ENCODE measurements at regions not wholly inside any gene's neighbourhood (a gene's known extent, or its start where the extent isn't known, plus 50 kb on each side); places are given as distances from the start of the nearest gene placed in this dataset.

GRCh38 chr15:39454189-39454986 lies 126.5 kb upstream of the THBS1 start:
- Histone ChIP-seq H3K4me2 (ENCODE audit: low read depth, low read length, poor library complexity, severe bottlenecking) (no peak overlapping the region), H2AFZ (ENCODE audit: low read depth, low read length, severe bottlenecking) (no peak overlapping the region), H3K79me2 (ENCODE audit: insufficient read depth, low read length) (no peaks in the 10 kb centered on the region), H3K27ac (ENCODE audit: low read depth, low read length) (no peak overlapping the region), H3K9me2 (replicated peaks; ENCODE audit: insufficient read depth, low read length) (no peaks in the 10 kb centered on the region), H4K20me1 (ENCODE audit: low read depth, low read length) (no peaks in the 10 kb centered on the region), H3K4me3 (ENCODE audit: insufficient read depth, low read length, poor library complexity, severe bottlenecking) (no peak overlapping the region), H3K9ac (ENCODE audit: low read length) (no peak overlapping the region), H3K27me3 (ENCODE audit: low read length) (no peaks in the 10 kb centered on the region), H3F3A (ENCODE audit: insufficient read depth) (no peaks in the 10 kb centered on the region), H3K9me3 (ENCODE audit: insufficient read depth, low read length) (no peaks in the 10 kb centered on the region), H3K36me3 (ENCODE audit: low read length) (no peaks in the 10 kb centered on the region)
- no peak for TF ChIP-seq EZH2phosphoT487 (conservative IDR thresholded peaks at IDR 0.05; ENCODE audit: low read length)
- TF ChIP-seq CTCF (IDR thresholded peaks at IDR 0.05; ENCODE audit: insufficient read depth, low read length, poor library complexity, severe bottlenecking), result no peak

- no peaks in the 10 kb centered on the region for H3K27me3 ChIP-seq (ENCODE audit: low read length)
- no peaks in the 10 kb centered on the region for H3K9me2 ChIP-seq (replicated peaks; ENCODE audit: insufficient read depth, low read length)
- no peak overlapping the region for H3K4me2 ChIP-seq (ENCODE audit: low read depth, low read length, poor library complexity, severe bottlenecking)
- H3K36me3 ChIP-seq (ENCODE audit: low read length), result no peaks in the 10 kb centered on the region
- TF ChIP-seq EZH2phosphoT487 (conservative IDR thresholded peaks at IDR 0.05; ENCODE audit: low read length) (no peak), CTCF (IDR thresholded peaks at IDR 0.05; ENCODE audit: insufficient read depth, low read length, poor library complexity, severe bottlenecking) (no peak)
- H2AFZ ChIP-seq (ENCODE audit: low read depth, low read length, severe bottlenecking), result no peak overlapping the region
- H3K79me2 ChIP-seq (ENCODE audit: insufficient read depth, low read length), result no peaks in the 10 kb centered on the region
- no peaks in the 10 kb centered on the region for H3F3A ChIP-seq (ENCODE audit: insufficient read depth)
- H4K20me1 ChIP-seq (ENCODE audit: low read depth, low read length), result no peaks in the 10 kb centered on the region
- no peaks in the 10 kb centered on the region for H3K9me3 ChIP-seq (ENCODE audit: insufficient read depth, low read length)
- no peak overlapping the region for H3K27ac ChIP-seq (ENCODE audit: low read depth, low read length)
- no peak overlapping the region for H3K9ac ChIP-seq (ENCODE audit: low read length)
- H3K4me3 ChIP-seq (ENCODE audit: insufficient read depth, low read length, poor library complexity, severe bottlenecking), result no peak overlapping the region
Observed at GRCh38 chr15:39455471-39455991, 125.3 kb upstream of the THBS1 start.

GRCh38 chr15:39456159-39456558 lies 124.7 kb upstream of the THBS1 start:
- Histone ChIP-seq H3F3A (ENCODE audit: insufficient read depth) (no peaks in the 10 kb centered on the region), H3K9me3 (ENCODE audit: insufficient read depth, low read length) (no peaks in the 10 kb centered on the region), H3K4me3 (ENCODE audit: insufficient read depth, low read length, poor library complexity, severe bottlenecking) (no peak overlapping the region), H3K36me3 (ENCODE audit: low read length) (no peaks in the 10 kb centered on the region), H3K27ac (ENCODE audit: low read depth, low read length) (no peak overlapping the region), H3K4me2 (ENCODE audit: low read depth, low read length, poor library complexity, severe bottlenecking) (no peak overlapping the region), H2AFZ (ENCODE audit: low read depth, low read length, severe bottlenecking) (no peak overlapping the region), H3K9ac (ENCODE audit: low read length) (no peak overlapping the region), H3K27me3 (ENCODE audit: low read length) (no peaks in the 10 kb centered on the region), H4K20me1 (ENCODE audit: low read depth, low read length) (no peaks in the 10 kb centered on the region), H3K9me2 (replicated peaks; ENCODE audit: insufficient read depth, low read length) (no peaks in the 10 kb centered on the region), H3K79me2 (ENCODE audit: insufficient read depth, low read length) (no peaks in the 10 kb centered on the region)
- TF ChIP-seq CTCF (IDR thresholded peaks at IDR 0.05; ENCODE audit: insufficient read depth, low read length, poor library complexity, severe bottlenecking) (no peak), EZH2phosphoT487 (conservative IDR thresholded peaks at IDR 0.05; ENCODE audit: low read length) (no peak)

Measured in SU-DHL-6 (cell line).